ENCODE measurements at regions not wholly inside any gene's neighbourhood (a gene's known extent, or its start where the extent isn't known, plus 50 kb on each side); places are given as distances from the start of the nearest gene placed in this dataset.

GRCh38 chr4:64216741-64217140 is 192.5 kb downstream of the TECRL start:
- Histone ChIP-seq H3K27me3 (no peaks in the 10 kb centered on the region), H3K4me3 (no peak overlapping the region), H3K36me3 (no peaks in the 10 kb centered on the region), H3K9me3 (no peaks in the 10 kb centered on the region), H3K27ac (no peak overlapping the region), H3K4me1 (no peaks in the 10 kb centered on the region)
- TF ChIP-seq CTCF (IDR thresholded peaks at IDR 0.05) (no peak), POLR2A (IDR thresholded peaks at IDR 0.05) (no peak)
- intact Hi-C loops (cut with DNase I) = no loop called here
- no peak for DNase-seq
- WGBS, 2 donors = 55 to 57% methylated on average over 1 of the region's 1 CpG

- H3K4me1 ChIP-seq = no peaks in the 10 kb centered on the region
- H3K4me3 ChIP-seq = no peak overlapping the region
- no peaks in the 10 kb centered on the region for H3K9me3 ChIP-seq
- intact Hi-C loops (cut with DNase I) = no loop called here
- H3K36me3 ChIP-seq = no peaks in the 10 kb centered on the region
- no peak overlapping the region for H3K27ac ChIP-seq
- TF ChIP-seq POLR2A (IDR thresholded peaks at IDR 0.05) (no peak), CTCF (IDR thresholded peaks at IDR 0.05) (no peak)
- no peaks in the 10 kb centered on the region for H3K27me3 ChIP-seq
- DNase-seq = no peak
- 53 to 68% methylated on average over 3 of the region's 3 CpGs for WGBS, 2 donors
Measured at GRCh38 chr4:64205376-64205775, 203.9 kb downstream of the TECRL start.

GRCh38 chr4:64200001-64200555 is 209.2 kb downstream of the TECRL start:
- Histone ChIP-seq H3K9me3 (no peaks in the 10 kb centered on the region), H3K27ac (no peak overlapping the region), H3K36me3 (no peaks in the 10 kb centered on the region), H3K27me3 (no peaks in the 10 kb centered on the region), H3K4me3 (no peak overlapping the region), H3K4me1 (no peaks in the 10 kb centered on the region)
- TF ChIP-seq CTCF (IDR thresholded peaks at IDR 0.05) (no peak), POLR2A (IDR thresholded peaks at IDR 0.05) (no peak)
- intact Hi-C loops (cut with DNase I) = no loop called here
- no peak for DNase-seq
- 15 to 35% methylated on average over 2 of the region's 2 CpGs for WGBS, 2 donors

GRCh38 chr4:64195582-64195981 is 213.7 kb downstream of the TECRL start:
- TF ChIP-seq POLR2A (IDR thresholded peaks at IDR 0.05) (no peak), CTCF (IDR thresholded peaks at IDR 0.05) (no peak)
- no peak overlapping the region for H3K27ac ChIP-seq
- DNase-seq = no peak
- no peaks in the 10 kb centered on the region for H3K9me3 ChIP-seq
- no peaks in the 10 kb centered on the region for H3K4me1 ChIP-seq
- intact Hi-C loops (cut with DNase I) = no loop called here
- H3K36me3 ChIP-seq = no peaks in the 10 kb centered on the region
- no peak overlapping the region for H3K4me3 ChIP-seq
- 71% methylated on average over 1 of the region's 1 CpG for WGBS, 2 donors
- H3K27me3 ChIP-seq = no peaks in the 10 kb centered on the region

GRCh38 chr4:64192731-64193412 is 216.4 kb downstream of the TECRL start:
- H3K9me3 ChIP-seq = no peaks in the 10 kb centered on the region
- no peak for DNase-seq
- H3K4me3 ChIP-seq = no peak overlapping the region
- no peaks in the 10 kb centered on the region for H3K36me3 ChIP-seq
- intact Hi-C loops (cut with DNase I) = no loop called here
- WGBS, 2 donors = 42 to 50% methylated on average over 3 of the region's 3 CpGs
- H3K4me1 ChIP-seq = no peaks in the 10 kb centered on the region
- no peak overlapping the region for H3K27ac ChIP-seq
- no peak for TF ChIP-seq CTCF (IDR thresholded peaks at IDR 0.05)
- H3K27me3 ChIP-seq = no peaks in the 10 kb centered on the region

Data from esophagus squamous epithelium (tissue), 5 donors.